IPS DF 19.7 (cell line): ENCODE measurements at regions not wholly inside any gene's neighbourhood (a gene's known extent, or its start where the extent isn't known, plus 50 kb on each side); places are given as distances from the start of the nearest gene placed in this dataset.
A peak's percentile ranks its signal among the peaks of the same experiment; 100 is the strongest.

ENCODE experiments used
- DNase-seq: peaks from one replicate; pipeline ENCODE4 v3.0.0-alpha.2; 2013; ENCODE audit warnings: low read depth, low spot score

DNA sequence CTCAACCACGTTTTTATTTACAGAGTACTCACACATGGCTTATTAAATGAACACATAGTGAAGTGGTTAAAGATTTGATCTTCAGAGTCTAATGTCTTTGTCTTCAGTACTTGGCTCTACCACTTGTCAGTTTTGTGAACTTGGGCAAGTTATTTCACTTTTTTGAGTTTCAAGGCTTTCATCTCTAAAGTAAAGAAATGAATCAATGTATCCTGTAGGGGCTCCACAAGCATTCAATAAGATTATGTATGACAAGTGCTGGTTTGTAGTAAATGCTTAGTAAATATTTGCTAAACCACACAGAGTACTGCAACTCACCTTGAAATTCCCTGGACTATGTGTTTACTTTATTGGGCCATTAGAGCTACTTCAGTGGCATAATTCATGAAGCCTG is 446.0 kb upstream of the GOT2 start:
- DNase-seq = no peak

DNA sequence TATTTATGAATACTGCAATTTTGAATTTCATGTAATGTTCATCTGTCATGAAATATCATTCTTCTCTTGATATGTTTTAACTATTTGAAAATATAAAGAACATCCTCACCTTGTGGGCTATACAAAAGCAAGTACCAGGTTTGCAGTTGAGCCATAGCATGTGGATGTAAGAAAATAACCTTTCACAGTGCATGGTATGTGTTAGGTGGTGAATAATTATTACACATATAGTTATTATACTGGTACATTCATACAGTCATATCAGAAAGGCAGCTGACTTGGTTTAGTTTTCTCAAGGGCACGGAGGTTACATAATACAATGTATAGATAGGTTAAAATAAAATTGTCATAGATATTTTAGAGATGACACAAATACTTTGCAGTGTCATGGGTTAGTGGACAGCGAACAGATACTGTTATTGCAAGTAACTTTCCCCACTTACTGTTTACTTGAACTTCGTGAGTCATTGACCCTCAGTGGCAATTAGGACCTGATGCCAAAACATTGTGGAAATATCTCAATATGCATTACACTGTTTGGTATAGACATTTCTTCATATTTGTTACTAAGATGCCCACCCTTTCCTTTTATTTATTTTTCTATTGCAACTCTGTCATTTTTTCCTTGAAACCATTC is 445.4 kb upstream of the GOT2 start:
- no peak for DNase-seq

DNA sequence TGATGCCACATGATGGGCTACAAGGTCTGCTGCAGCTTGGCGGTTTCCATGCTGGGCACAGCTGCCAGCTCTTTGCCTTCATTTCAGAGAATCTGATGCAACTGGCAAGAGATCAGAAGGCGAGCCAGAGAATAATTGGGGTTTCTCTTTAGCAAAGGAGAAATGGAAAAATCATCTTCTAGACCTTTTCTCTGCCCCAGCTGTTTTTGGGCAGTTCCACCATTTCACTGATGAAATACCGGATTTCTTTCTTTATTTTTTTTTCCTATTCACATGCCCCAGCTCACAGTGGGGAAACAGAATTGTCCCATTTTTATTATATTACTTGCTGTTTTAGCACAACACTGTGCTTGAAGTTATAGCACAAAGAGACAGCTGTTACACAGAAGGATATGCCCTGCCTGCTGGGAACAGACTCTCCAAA is 439.3 kb upstream of the GOT2 start:
- DNase-seq = no peak

DNA sequence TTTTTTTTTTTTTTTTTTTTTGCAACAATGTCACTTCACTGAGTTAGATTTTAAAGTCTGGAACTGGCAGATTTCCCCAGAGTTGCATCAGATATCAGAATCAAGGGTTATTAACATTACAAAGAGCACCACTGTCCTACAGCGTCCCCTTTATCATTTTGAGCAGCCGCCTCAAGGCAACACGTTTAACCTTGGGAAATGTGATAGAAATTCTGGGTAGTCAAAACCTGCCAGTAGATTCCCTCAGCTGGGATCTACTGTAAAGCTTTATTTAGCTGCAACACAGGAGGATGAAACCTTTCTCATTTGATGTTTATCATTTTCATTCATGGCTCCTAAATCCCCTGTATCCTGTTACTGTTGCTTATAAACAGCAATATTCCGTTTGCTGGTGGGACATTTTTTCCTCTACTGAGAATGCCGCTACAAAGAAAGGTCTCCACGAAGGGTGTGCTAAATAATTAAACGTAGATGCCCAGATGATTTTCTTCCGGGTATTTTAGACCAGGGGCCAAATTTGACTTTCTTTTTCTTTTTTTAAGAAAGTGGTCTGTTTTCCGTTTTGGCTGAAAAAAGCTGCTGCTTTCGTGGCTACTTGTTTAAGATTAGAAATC is 436.1 kb upstream of the GOT2 start:
- DNase-seq = peak; percentile 60

DNA sequence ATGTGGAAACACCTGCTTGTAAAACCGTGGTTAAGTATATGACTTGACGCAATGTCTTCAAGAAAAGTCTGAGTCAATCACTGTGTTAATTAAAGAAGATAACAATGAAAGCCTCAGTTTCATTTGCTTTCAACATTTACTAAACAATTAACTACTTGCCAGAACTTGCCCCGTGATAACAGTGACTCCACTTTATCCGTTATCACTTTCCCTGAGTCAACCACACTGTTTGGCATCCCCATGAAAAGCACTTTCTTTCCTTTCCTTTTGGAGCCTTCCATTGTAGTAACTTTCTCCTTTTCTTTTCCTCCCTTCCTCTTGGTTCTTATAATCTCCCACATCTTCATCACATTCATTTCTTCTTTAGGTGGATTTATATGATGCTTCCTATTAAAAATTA is 435.1 kb upstream of the GOT2 start:
- DNase-seq = no peak

DNA sequence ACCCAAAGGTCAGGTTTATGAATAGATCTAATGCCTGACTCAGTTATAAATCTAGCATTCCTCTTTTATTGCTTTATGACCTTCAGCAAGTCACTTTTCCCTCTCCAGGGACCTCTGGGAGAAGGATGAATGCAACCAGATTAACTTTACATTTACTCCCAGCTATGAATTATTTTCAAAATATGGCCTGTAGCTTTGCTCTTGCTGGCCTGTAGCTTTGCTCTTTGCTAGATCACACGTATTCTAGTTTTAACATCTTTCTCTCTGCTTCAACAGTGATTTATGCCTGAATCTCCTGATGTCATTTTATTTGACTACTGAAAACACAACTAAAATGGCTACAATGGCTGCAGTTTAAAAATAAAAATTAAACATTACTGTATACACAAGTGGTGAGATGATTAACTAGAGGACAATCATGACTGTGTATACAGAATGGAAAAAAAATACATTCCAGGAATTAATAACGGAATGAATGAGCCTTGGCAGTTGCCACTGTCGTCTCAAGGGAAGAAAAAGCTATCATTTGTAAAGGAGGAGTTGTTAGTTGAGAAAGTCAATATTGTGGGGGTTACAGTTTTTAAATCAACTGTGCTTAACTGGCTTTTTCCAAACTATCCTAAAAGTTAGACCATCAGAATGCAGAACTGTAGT is 434.5 kb upstream of the GOT2 start:
- no peak for DNase-seq

DNA sequence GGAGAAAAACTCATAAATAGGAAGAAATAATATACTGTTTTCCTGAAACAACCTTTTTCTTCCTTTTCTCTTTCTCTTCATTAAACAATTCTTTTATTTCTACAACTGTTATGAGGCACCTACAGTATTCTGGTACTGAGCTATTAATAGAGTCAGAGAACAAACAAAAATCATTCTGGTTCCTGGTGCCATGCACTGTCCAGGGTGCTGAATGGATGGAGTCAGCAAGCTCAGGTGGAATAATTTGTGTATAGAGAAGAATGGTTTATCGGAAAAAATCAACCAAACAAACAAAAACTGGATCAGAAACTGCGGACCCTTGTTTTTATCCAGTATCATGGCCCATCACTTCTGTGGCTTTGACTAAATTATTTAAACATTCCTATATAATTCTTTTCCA is 430.3 kb upstream of the GOT2 start:
- DNase-seq = no peak

DNA sequence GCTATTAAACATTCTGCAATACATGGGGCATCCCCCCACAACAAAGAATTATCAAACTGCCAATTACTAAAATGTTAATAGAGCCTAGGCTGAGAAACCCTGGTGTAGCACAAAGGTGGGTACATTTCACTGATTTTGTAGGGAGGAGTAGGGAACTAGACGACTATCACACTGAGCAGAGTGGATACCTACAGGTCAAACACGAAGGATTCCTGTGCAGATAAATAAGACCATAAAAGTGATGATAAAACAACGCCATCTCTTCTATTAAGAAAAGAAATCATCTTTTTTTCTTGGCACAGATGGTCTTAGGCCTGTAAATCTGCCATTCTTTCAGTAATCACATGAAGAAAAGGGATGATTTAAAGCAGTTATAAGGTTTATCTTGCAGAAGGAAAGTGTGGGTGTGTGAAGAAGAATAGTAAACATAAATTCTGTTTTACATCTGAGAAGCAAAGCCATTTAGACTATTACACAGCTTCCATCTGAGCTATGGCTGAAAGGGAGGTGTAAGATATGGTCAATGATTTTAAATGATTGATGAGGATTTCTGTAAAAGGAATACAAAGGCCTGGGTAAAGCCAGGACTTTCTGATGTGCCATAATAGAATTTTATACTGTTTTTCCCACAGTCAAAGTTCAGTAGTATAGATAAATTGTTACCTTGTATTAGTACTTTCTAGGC is 429.4 kb upstream of the GOT2 start:
- DNase-seq = no peak

DNA sequence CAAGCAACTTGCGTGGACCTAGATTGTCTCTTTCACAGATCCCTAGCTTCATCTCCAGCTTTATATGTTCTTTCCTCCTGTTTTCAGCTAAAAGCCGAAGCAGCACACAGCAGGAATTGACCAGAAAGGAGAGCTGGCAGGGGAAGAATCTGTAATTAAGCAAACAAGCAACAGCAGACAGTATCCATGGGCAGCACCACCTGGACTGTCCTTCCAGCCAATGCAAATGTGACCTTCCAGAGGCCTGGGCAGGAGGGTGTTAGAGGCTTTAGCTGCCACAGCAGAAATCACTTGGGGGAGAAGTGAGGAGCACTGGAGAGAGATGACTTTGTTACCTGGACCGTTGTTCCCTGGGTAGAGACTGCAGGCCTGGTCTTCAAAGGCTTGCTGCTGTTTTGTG is 427.6 kb upstream of the GOT2 start:
- no peak for DNase-seq

DNA sequence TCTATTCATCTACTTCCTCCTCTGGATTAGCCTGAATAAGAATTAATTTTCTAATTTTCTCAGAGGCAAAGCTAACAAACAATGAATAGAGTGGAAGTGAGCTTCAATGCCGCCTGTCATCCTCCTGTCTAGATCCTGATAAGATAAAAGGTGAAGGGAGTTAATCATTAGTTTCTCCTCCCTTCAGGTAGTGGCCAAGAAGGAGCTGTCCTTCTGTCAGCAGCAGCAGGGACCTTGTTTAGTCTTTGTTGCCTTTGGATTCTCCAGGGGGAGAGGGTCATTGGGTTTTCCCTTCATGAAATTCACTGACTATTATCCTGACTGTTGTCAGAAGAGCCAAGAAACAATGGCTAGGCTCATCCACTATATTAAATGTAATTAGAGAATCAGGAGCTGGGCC is 420.2 kb upstream of the GOT2 start:
- no peak for DNase-seq

DNA sequence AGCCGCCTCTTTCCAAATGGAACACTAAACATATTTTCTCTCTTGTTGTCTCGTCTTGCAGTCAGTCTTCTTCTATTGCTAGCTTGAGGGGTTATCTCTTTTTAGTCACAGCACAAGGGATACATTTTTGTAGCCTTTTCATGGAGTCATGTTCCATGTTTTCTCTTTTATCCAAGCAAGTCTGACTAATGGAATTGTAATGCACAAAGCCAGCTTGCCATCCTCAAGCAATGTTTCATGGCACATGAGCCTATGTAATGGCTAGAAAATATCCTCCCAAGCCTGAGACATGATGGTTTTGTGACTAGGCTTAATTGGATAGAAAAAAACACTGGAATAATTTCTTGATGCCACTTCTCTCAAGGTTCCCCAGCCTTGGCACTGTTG is 414.6 kb upstream of the GOT2 start:
- DNase-seq = no peak

DNA sequence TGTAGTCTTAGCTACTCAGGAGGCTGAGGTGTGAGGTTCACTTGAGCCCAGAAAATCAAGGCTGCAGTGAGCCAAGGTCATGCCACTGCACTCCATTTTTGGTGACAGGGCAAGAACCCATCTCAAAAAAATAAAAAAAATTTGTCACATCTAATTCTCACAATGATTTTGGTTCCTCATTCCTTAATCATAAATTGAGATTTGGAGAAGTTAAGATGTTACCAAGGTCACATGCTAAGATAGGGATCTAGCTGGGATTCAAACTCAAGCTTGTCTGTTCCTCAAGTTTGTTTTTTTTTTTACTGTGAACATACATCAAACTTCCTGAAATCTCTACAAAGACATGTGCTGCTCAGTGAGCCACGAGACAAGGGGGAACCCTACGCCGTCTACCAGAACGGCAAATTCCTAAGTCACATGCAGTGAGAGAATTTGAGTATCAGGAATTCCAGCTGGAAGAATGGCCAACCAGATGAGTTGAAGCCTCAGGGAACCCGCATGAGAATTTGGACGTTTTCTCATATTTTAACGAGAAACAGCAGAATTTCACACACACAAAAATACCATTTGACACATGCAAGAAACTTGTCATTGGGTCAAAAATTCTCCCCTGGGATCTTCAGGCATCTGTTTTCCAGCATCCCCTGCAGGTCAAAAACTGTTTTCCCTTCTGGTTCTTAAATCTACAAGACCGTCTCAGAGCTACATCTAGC is 414.1 kb upstream of the GOT2 start:
- DNase-seq = no peak

DNA sequence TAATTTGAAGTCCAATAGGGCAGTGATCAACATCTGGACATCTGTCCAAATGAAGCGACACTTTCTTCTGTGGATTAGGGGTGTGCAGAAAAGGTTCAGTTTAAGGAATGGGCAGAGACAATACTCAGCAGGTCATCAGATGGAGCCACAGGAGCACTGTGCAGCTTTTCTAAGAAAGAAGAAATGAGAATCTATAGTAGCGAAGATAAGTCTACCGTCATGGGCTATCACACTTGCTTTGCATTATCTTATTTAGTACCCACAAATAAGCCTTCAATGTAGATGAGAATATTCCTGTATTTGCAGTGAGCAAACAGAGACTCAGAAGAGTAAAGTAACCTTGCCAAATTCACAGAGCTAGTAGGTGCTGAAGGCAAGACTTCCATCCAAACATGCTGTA is 412.0 kb upstream of the GOT2 start:
- no peak for DNase-seq

DNA sequence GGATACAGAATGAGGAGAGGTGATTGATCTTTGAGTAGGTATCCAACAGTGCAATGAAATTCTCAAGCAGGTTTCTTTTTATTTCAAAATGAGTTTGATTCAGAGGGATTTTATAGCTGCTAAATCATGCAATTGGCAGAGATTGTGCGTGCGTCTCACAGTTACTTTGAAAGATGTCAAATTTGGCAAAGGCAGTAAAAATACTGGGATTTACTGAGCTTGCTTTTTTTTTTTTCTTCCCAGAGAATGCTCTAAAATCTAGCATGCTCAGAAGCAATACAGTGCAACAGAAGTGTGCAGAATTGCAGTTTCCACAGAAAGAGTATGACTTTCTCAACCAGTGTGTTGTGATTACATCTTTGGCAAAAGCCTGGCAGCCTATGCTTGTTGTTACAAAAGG is 410.7 kb upstream of the GOT2 start:
- no peak for DNase-seq

DNA sequence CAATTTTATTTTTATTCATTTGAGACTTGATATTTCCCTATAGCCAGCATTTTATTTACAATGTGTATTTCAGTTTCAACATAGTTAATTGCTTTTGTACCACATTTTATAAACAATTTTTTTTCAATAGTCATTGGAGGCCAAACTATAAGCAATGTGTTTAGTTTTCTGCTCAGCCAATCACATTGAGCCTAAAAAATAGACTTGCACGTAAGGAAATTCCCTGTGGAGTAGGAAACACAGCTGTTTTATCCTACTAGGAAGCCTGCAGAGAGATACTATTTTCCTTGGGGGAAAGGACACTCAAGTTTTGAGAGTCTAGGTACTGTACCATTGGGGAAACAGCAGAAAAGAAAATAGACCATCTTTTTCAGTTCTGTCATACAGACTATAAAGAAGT is 410.2 kb upstream of the GOT2 start:
- DNase-seq = no peak

DNA sequence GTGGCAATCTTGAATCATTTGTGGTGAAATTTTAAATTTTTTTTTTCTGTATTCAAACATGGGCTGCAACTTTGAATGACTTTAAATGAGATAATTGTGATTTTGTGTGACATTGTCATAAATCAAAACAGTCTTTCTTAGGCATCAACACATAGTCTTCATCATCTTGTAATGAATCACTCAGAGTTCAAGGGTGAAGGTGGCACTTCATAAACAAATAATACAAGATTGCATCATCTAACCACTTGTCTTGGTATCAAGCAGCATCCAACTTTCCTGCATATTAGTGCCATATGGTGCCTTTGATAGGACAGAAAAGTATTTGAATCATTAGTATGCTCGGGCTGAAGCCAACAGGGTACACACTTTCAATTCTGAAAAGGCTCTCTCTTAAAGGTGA is 392.4 kb upstream of the GOT2 start:
- DNase-seq = no peak

DNA sequence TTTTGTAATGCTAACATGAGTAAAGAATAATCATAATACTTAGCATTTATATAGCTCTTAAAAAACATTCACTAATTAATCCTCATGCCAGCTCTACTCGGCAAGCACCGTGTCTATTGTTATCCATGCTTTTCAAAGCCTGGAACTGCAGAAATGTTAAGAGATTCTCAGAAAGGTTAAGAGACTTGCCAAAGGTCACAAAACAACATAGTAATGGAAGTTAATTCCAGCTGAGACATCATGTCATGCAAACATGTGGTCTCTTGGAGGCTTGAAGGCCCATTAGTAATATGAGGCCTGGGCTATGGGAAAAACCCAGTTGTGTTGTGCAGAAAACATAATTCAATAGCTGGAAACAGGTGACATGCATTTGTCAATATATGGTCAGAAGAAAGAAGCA is 389.9 kb upstream of the GOT2 start:
- DNase-seq = no peak

DNA sequence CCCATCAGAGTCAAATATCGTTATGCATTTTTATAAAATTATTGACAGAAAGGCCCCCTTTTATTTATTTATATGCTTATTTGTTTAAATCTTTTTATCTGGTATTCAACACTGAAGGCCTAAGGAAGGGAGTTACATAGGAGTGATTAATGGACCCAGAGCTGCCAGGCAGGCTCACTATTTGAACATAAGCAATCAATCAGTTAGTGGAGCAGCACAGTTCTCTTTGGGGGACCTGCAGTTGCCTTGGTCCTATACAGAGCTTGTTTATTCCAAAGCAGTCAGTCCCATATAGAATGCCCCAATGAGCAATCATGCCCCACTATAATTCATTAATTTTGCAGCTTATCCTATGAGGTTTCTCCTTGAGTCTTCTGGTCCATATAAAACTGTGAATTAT is 389.4 kb upstream of the GOT2 start:
- DNase-seq = no peak

DNA sequence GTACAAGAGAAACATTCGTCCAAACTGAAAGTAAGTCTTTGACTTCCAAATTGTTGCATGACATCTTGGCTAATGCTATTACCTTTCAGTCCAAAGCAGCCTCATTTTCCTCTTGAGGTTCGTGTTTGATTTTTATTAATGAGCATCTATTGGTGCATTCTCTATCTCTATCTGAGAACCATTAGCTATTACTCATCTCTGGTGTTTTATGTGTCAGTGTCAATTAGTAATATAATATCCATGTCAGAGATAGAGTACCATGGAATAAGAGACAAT is 388.1 kb upstream of the GOT2 start:
- DNase-seq = no peak

DNA sequence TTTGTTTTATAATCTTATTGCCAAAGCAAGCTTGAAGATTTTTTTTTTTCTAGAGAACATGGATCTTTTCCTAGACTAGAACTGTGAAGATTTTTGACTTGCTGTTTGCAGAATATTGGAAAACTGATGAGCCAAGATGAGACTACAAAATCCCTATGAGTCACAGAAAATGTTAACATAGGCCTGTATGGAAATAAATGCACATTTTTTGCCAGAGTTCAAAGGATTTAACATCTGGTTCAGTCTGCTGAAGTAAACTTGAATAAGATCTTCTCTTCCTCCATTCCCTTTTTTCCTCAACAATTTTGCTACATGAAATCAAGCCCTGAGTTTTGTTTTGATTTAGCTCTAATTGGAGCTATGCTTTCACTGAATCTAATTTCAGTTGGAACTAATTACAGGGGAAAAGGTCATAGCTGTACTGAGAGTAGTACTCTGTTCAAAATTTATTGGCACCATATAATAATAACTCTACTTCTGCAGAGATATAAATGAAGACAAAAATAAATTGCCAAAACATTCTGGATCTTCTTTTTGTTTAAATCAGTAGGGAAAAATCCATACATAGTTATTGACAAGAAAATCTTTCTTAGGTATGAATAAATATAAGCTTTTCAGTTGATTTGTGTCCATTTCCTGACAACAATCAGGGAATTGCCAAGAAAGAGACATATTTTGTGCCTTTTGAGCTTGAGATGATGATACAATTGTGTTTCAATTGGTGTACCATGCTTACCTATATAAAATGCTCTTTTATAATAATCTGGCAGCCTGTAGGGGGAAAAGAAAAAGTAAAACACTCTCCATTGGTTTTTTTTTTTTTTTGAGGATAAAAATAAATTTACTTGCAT is 387.5 kb upstream of the GOT2 start:
- DNase-seq = no peak

DNA sequence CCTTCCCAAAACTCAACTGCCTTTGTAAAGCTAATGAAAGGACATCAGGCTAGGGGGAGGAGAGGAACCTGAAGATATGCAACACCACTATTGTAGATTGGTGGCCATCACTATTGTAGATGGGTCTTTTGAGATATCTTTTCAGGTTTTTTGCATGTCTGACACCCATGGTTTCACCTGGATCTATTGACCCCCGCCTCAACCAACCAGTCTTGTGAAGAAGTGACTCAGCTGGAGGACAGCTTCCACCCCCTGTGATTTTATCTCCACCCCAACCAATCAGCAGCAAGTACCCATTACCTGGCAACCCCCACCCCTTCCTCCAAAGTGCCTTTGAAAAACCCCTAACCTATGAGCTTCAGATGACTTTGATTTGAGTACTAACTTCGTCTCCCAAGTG is 382.6 kb upstream of the GOT2 start:
- no peak for DNase-seq

DNA sequence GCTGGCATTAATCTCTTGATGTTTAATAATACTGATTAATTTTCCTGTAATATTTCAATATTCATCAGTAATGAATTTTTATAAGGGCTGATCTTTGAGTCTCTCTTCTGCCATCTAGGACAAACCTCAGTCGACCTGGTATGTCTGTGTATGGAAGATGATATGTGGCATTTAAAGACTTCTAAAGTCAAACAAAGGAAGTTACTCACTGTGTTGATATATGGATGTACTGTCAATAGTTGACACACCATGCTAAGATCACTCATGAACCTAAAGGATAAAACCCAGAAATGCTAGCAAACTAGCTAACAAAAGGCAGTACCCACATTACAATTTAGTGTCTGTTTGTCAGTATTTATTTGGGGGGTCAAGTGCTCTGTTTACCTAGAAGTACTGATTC is 380.7 kb upstream of the GOT2 start:
- DNase-seq = no peak
